ENCODE measurements at regions not wholly inside any gene's neighbourhood (a gene's known extent, or its start where the extent isn't known, plus 50 kb on each side); places are given as distances from the start of the nearest gene placed in this dataset.

DNA sequence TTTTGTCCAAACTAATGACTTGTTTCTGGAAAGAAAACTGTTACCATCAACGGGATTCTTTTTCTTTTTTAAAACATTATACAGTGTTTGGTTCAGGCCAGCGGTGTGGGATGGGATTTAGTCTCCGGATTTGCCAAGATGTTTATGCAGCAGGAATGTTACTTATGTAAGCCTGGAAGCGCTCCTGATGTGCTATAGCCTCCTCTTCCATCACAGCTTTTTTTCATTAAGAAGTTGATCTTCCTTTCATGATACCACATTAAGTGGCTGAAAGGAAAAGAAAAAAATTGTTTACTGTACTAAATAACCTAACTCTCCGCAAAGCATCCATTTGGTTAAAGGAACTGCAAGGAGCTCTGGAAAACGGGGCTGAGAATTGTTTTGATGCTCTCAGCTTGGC lies 120.5 kb upstream of the ALDH1A3 start:
- TF ChIP-seq, protein P1, sequence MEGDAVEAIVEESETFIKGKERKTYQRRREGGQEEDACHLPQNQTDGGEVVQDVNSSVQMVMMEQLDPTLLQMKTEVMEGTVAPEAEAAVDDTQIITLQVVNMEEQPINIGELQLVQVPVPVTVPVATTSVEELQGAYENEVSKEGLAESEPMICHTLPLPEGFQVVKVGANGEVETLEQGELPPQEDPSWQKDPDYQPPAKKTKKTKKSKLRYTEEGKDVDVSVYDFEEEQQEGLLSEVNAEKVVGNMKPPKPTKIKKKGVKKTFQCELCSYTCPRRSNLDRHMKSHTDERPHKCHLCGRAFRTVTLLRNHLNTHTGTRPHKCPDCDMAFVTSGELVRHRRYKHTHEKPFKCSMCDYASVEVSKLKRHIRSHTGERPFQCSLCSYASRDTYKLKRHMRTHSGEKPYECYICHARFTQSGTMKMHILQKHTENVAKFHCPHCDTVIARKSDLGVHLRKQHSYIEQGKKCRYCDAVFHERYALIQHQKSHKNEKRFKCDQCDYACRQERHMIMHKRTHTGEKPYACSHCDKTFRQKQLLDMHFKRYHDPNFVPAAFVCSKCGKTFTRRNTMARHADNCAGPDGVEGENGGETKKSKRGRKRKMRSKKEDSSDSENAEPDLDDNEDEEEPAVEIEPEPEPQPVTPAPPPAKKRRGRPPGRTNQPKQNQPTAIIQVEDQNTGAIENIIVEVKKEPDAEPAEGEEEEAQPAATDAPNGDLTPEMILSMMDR (IDR thresholded peaks at IDR 0.05): no peak
- TF ChIP-seq EP300 (IDR thresholded peaks at IDR 0.05): no peak
- no peak for TF ChIP-seq POLR2A (IDR thresholded peaks at IDR 0.05)

Data from ovary (tissue), 3 donors.